ENCODE measurements at regions not wholly inside any gene's neighbourhood (a gene's known extent, or its start where the extent isn't known, plus 50 kb on each side); places are given as distances from the start of the nearest gene placed in this dataset.
"Not testable (repeated sequence)": the region's sequence is repeated elsewhere in the genome, so short reads cannot be mapped to it uniquely, and the experiment has no call there.

DNA sequence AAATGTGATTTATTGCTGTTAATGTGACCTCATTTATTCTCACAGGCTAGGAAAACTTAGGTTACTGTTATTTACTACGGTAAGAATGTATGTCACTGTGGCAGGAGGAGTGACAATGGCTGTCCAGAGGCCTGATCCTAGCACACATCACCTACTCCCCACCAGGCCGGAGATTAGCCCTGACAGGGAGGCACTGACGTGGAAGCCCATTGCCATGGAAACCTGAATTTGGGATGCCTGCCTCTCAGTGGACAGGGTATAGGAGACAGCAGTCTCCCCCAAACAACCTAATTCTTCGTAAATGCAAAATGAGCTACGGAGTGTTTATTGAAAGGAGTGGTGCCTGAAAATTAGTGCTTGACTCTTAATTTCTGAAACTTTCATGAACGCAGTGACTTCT, 87.6 kb upstream of the SMARCA2 start:
- BruUV-seq (replicated peaks): no TSS peak
- Histone ChIP-seq H2AFZ (ENCODE audit: low read length) (no peak overlapping the region), H3K79me2 (ENCODE audit: insufficient read depth, low read depth, low read length) (no peaks in the 10 kb centered on the region), H3K27ac (ENCODE audit: low read depth, low read length, poor library complexity, severe bottlenecking) (no peak overlapping the region), H3K36me3 (ENCODE audit: insufficient read depth, low read length) (no peaks in the 10 kb centered on the region), H3K9me3 (ENCODE audit: low read length) (no peaks in the 10 kb centered on the region), H3K4me2 (ENCODE audit: low read length) (no peak overlapping the region), H3K4me1 (ENCODE audit: insufficient read depth, low read length, poor library complexity, severe bottlenecking) (no peaks in the 10 kb centered on the region), H4K20me1 (ENCODE audit: insufficient read depth, low read length) (no peaks in the 10 kb centered on the region), H3K4me3 (ENCODE audit: low read depth, low read length, poor library complexity, severe bottlenecking) (no peak overlapping the region), H3K9me2 (ENCODE audit: insufficient read depth, low read length) (no peaks in the 10 kb centered on the region)
- no peak for DNase-seq (ENCODE audit: low spot score)
- TF ChIP-seq, protein P1, sequence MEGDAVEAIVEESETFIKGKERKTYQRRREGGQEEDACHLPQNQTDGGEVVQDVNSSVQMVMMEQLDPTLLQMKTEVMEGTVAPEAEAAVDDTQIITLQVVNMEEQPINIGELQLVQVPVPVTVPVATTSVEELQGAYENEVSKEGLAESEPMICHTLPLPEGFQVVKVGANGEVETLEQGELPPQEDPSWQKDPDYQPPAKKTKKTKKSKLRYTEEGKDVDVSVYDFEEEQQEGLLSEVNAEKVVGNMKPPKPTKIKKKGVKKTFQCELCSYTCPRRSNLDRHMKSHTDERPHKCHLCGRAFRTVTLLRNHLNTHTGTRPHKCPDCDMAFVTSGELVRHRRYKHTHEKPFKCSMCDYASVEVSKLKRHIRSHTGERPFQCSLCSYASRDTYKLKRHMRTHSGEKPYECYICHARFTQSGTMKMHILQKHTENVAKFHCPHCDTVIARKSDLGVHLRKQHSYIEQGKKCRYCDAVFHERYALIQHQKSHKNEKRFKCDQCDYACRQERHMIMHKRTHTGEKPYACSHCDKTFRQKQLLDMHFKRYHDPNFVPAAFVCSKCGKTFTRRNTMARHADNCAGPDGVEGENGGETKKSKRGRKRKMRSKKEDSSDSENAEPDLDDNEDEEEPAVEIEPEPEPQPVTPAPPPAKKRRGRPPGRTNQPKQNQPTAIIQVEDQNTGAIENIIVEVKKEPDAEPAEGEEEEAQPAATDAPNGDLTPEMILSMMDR (conservative IDR thresholded peaks at IDR 0.05; ENCODE audit: low read length): no peak
- no peak for TF ChIP-seq EZH2phosphoT487 (IDR thresholded peaks at IDR 0.05; ENCODE audit: borderline replicate concordance, low read depth, low read length)
- CTCF ChIA-PET (ENCODE audit: unreplicated experiment): no interaction called here
- intact Hi-C loops (cut with micrococcal nuclease; ENCODE audit: unreplicated experiment): no loop called here
- POLR2A ChIA-PET: no interaction called here

DNA sequence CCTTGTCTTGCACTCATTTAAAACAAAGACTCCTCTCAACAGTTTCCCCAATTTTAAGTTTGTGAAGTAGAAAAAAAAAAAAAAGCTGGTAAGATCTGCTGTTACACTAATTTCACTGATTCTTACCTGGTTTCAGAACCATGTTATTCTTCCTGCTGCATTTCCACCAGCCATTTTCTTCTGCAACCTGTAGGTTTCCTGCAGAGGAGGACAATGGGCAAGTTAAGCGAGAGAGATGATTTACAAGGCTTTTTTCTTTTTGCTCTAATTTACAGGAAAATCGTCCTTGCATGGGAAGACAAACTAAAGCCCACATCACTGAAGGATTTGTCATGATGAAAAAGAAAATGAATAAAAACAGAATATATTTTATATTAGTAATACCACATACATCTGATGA, 86.0 kb upstream of the SMARCA2 start:
- Histone ChIP-seq H4K20me1 (ENCODE audit: insufficient read depth, low read length) (no peaks in the 10 kb centered on the region), H3K79me2 (ENCODE audit: insufficient read depth, low read depth, low read length) (no peaks in the 10 kb centered on the region), H3K9me2 (ENCODE audit: insufficient read depth, low read length) (no peaks in the 10 kb centered on the region), H3K4me2 (ENCODE audit: low read length) (no peak overlapping the region), H3K36me3 (ENCODE audit: insufficient read depth, low read length) (no peaks in the 10 kb centered on the region), H3K27ac (ENCODE audit: low read depth, low read length, poor library complexity, severe bottlenecking) (no peak overlapping the region), H3K9me3 (ENCODE audit: low read length) (no peaks in the 10 kb centered on the region), H2AFZ (ENCODE audit: low read length) (no peak overlapping the region), H3K4me1 (ENCODE audit: insufficient read depth, low read length, poor library complexity, severe bottlenecking) (no peaks in the 10 kb centered on the region), H3K4me3 (ENCODE audit: low read depth, low read length, poor library complexity, severe bottlenecking) (no peak overlapping the region)
- BruUV-seq (replicated peaks): no TSS peak
- ChIA-PET CTCF (ENCODE audit: unreplicated experiment) (no interaction called here), POLR2A (interaction anchor here (0.6 kb wide), 2 partner anchors 10 to 732 kb away, joined by 3 read pairs; no protein-coding TSS in a partner anchor)
- no peak for DNase-seq (ENCODE audit: low spot score)
- intact Hi-C loops (cut with micrococcal nuclease; ENCODE audit: unreplicated experiment): no loop called here
- no peak for TF ChIP-seq EZH2phosphoT487 (IDR thresholded peaks at IDR 0.05; ENCODE audit: borderline replicate concordance, low read depth, low read length)
- TF ChIP-seq, protein P1 (conservative IDR thresholded peaks at IDR 0.05; ENCODE audit: low read length): no peak

DNA sequence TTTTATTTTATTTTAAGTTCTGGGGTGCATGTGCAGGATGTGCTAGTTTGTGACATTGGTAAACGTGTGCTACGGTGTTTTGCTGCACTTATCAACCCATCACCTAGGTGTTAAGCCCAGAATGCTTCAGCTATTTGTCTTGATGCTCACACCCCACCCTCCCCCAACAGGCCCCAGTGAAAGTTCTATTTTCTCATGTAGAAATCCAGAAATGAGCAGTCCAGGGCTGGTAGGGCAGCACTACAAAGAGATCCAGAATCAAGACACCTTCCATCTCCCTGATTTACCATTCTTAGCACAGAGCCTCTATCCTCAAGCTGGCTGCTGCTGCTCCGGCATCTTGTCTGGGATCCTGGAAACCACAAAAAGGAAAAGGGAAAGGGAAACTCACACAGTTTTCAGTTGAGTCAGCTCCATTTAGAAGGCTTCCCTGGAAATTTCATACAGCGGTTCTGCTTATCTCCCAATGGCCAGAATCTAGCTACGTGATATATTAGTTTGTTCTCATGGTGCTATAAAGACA, 85.4 kb upstream of the SMARCA2 start:
- no peak overlapping the region for H3K4me2 ChIP-seq (ENCODE audit: low read length)
- H3K9me3 ChIP-seq (ENCODE audit: low read length): no peaks in the 10 kb centered on the region
- H3K79me2 ChIP-seq (ENCODE audit: insufficient read depth, low read depth, low read length): no peaks in the 10 kb centered on the region
- no peaks in the 10 kb centered on the region for H3K4me1 ChIP-seq (ENCODE audit: insufficient read depth, low read length, poor library complexity, severe bottlenecking)
- ChIA-PET CTCF (ENCODE audit: unreplicated experiment) (no interaction called here), POLR2A (interaction anchor here (0.6 to 1.2 kb wide), 3 partner anchors 11 to 733 kb away, joined by 3 read pairs; no protein-coding TSS in a partner anchor)
- TF ChIP-seq, protein P1 (conservative IDR thresholded peaks at IDR 0.05; ENCODE audit: low read length): no peak
- no peak for TF ChIP-seq EZH2phosphoT487 (IDR thresholded peaks at IDR 0.05; ENCODE audit: borderline replicate concordance, low read depth, low read length)
- H3K4me3 ChIP-seq (ENCODE audit: low read depth, low read length, poor library complexity, severe bottlenecking): no peak overlapping the region
- H3K27ac ChIP-seq (ENCODE audit: low read depth, low read length, poor library complexity, severe bottlenecking): no peak overlapping the region
- no peak for DNase-seq (ENCODE audit: low spot score)
- H4K20me1 ChIP-seq (ENCODE audit: insufficient read depth, low read length): no peaks in the 10 kb centered on the region
- H3K36me3 ChIP-seq (ENCODE audit: insufficient read depth, low read length): no peaks in the 10 kb centered on the region
- H3K9me2 ChIP-seq (ENCODE audit: insufficient read depth, low read length): no peaks in the 10 kb centered on the region
- no TSS peak for BruUV-seq (replicated peaks)
- intact Hi-C loops (cut with micrococcal nuclease; ENCODE audit: unreplicated experiment): no loop called here
- H2AFZ ChIP-seq (ENCODE audit: low read length): no peak overlapping the region

DNA sequence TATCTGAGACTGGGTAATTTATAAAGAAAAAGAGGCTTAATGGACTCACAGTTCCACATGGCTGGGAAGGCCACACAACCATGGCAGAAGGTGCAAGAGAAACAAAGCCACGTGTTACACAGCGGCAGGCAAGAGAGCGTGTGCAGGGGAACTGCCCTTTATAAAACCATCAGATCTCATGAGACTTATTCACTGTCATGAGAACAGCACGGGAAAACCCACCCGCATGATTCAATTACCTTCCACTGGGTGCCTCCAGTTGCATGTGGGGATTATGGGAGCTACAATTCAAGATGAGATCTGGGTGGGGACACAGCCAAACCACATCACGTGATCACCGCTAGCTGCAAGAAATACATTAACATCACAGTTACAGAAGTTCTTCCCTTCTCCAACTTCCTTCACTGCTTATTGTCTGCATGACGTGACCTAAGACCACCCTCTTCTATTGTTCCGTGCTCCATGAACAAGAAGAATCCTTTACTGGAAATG, 84.9 kb upstream of the SMARCA2 start:
- H3K4me3 ChIP-seq (ENCODE audit: low read depth, low read length, poor library complexity, severe bottlenecking); H3K9me2 ChIP-seq (ENCODE audit: insufficient read depth, low read length); H4K20me1 ChIP-seq (ENCODE audit: insufficient read depth, low read length); H3K36me3 ChIP-seq (ENCODE audit: insufficient read depth, low read length); H3K9me3 ChIP-seq (ENCODE audit: low read length); CTCF ChIA-PET (ENCODE audit: unreplicated experiment); intact Hi-C loops (cut with micrococcal nuclease; ENCODE audit: unreplicated experiment); H3K79me2 ChIP-seq (ENCODE audit: insufficient read depth, low read depth, low read length); H3K27ac ChIP-seq (ENCODE audit: low read depth, low read length, poor library complexity, severe bottlenecking); DNase-seq (ENCODE audit: low spot score); BruUV-seq (replicated peaks); H3K4me1 ChIP-seq (ENCODE audit: insufficient read depth, low read length, poor library complexity, severe bottlenecking); H3K4me2 ChIP-seq (ENCODE audit: low read length); H2AFZ ChIP-seq (ENCODE audit: low read length): not testable (repeated sequence)
- POLR2A ChIA-PET: interaction anchor here (1.2 kb wide), 1 partner anchor 13 kb away, joined by 3 read pairs; no protein-coding TSS in a partner anchor

All from OCI-LY7 (cell line).